MG63 (cell line): ENCODE measurements at regions not wholly inside any gene's neighbourhood (a gene's known extent, or its start where the extent isn't known, plus 50 kb on each side); places are given as distances from the start of the nearest gene placed in this dataset.

Experiments
- DNase-seq: peaks from one replicate; pipeline ENCODE4 v3.0.0-alpha.2; 2020
- H3K27me3 ChIP-seq: fragments of 250-450 bp; sonication (Bioruptor Pico); 2 replicates; pipeline ENCODE4 v1.5.1; 2020; ENCODE audit warnings: mild to moderate bottlenecking, moderate library complexity
- H3K36me3 ChIP-seq: fragments of 250-450 bp; sonication (Bioruptor Pico); 2 replicates; pipeline ENCODE4 v1.5.1; 2020; ENCODE audit warnings: mild to moderate bottlenecking, moderate library complexity
- H3K4me3 ChIP-seq: fragments of 250-450 bp; sonication (Bioruptor Pico); 2 replicates; pipeline ENCODE4 v1.5.1; 2020; ENCODE audit warnings: mild to moderate bottlenecking, moderate library complexity
- H3K9me3 ChIP-seq: fragments of 250-450 bp; sonication (Bioruptor Pico); 2 replicates; pipeline ENCODE4 v1.5.1; 2020; ENCODE audit warnings: mild to moderate bottlenecking, moderate library complexity

GRCh38 chr7:118298771-118299170 lies 74.3 kb downstream of the ANKRD7 start:
- H3K36me3 ChIP-seq = no peaks in the 10 kb centered on the region
- no peaks in the 10 kb centered on the region for H3K9me3 ChIP-seq
- no peak overlapping the region for H3K4me3 ChIP-seq
- DNase-seq = no peak
- H3K27me3 ChIP-seq = no peaks in the 10 kb centered on the region

- DNase-seq = no peak
- no peaks in the 10 kb centered on the region for H3K27me3 ChIP-seq
These were observed 75.7 kb downstream of the ANKRD7 start for GRCh38 chr7:118300177-118300576.

GRCh38 chr7:118304100-118304499 lies 79.6 kb downstream of the ANKRD7 start:
- Histone ChIP-seq H3K27me3 (no peaks in the 10 kb centered on the region), H3K9me3 (no peaks in the 10 kb centered on the region), H3K4me3 (no peak overlapping the region), H3K36me3 (no peaks in the 10 kb centered on the region)
- DNase-seq = no peak

More at GRCh38 chr7:118300177-118300576, 75.7 kb downstream of the ANKRD7 start:
- Histone ChIP-seq H3K9me3 (no peaks in the 10 kb centered on the region), H3K4me3 (no peak overlapping the region), H3K36me3 (no peaks in the 10 kb centered on the region)

GRCh38 chr7:118305671-118306070 lies 81.2 kb downstream of the ANKRD7 start:
- no peak overlapping the region for H3K4me3 ChIP-seq
- H3K27me3 ChIP-seq = no peaks in the 10 kb centered on the region
- H3K9me3 ChIP-seq = no peaks in the 10 kb centered on the region
- no peaks in the 10 kb centered on the region for H3K36me3 ChIP-seq
- DNase-seq = no peak

GRCh38 chr7:118306771-118307170 lies 82.3 kb downstream of the ANKRD7 start:
- DNase-seq = no peak
- Histone ChIP-seq H3K27me3 (no peaks in the 10 kb centered on the region), H3K9me3 (no peaks in the 10 kb centered on the region), H3K36me3 (no peaks in the 10 kb centered on the region), H3K4me3 (no peak overlapping the region)

GRCh38 chr7:118311121-118311836 lies 86.8 kb downstream of the ANKRD7 start:
- H3K9me3 ChIP-seq = no peaks in the 10 kb centered on the region
- no peak for DNase-seq
- H3K4me3 ChIP-seq = no peak overlapping the region
- no peaks in the 10 kb centered on the region for H3K36me3 ChIP-seq
- no peaks in the 10 kb centered on the region for H3K27me3 ChIP-seq

GRCh38 chr7:118312051-118312450 lies 87.5 kb downstream of the ANKRD7 start:
- DNase-seq = no peak

GRCh38 chr7:118312966-118313365 lies 88.5 kb downstream of the ANKRD7 start:
- H3K36me3 ChIP-seq = no peaks in the 10 kb centered on the region
- DNase-seq = no peak
- H3K4me3 ChIP-seq = no peak overlapping the region
- H3K27me3 ChIP-seq = no peaks in the 10 kb centered on the region
- H3K9me3 ChIP-seq = no peaks in the 10 kb centered on the region

More at GRCh38 chr7:118312051-118312450, 87.5 kb downstream of the ANKRD7 start:
- H3K36me3 ChIP-seq = no peaks in the 10 kb centered on the region
- H3K9me3 ChIP-seq = no peaks in the 10 kb centered on the region
- no peak overlapping the region for H3K4me3 ChIP-seq
- no peaks in the 10 kb centered on the region for H3K27me3 ChIP-seq

GRCh38 chr7:118324790-118325449 lies 100.4 kb downstream of the ANKRD7 start:
- no peak overlapping the region for H3K4me3 ChIP-seq
- H3K9me3 ChIP-seq = no peaks in the 10 kb centered on the region
- H3K27me3 ChIP-seq = no peaks in the 10 kb centered on the region
- H3K36me3 ChIP-seq = no peaks in the 10 kb centered on the region
- DNase-seq = peak; percentile 37

GRCh38 chr7:118325450-118325808 lies 100.9 kb downstream of the ANKRD7 start:
- DNase-seq = no peak
- Histone ChIP-seq H3K9me3 (no peaks in the 10 kb centered on the region), H3K36me3 (no peaks in the 10 kb centered on the region), H3K4me3 (no peak overlapping the region), H3K27me3 (no peaks in the 10 kb centered on the region)

GRCh38 chr7:118327174-118327573 lies 102.7 kb downstream of the ANKRD7 start:
- Histone ChIP-seq H3K9me3 (no peaks in the 10 kb centered on the region), H3K27me3 (no peaks in the 10 kb centered on the region), H3K4me3 (no peak overlapping the region), H3K36me3 (no peaks in the 10 kb centered on the region)
- DNase-seq = no peak

GRCh38 chr7:118328505-118329211 lies 104.2 kb downstream of the ANKRD7 start:
- no peaks in the 10 kb centered on the region for H3K9me3 ChIP-seq
- no peak overlapping the region for H3K4me3 ChIP-seq
- no peak for DNase-seq
- no peaks in the 10 kb centered on the region for H3K36me3 ChIP-seq
- H3K27me3 ChIP-seq = no peaks in the 10 kb centered on the region

GRCh38 chr7:118330388-118330787 lies 105.9 kb downstream of the ANKRD7 start:
- Histone ChIP-seq H3K27me3 (no peaks in the 10 kb centered on the region), H3K36me3 (no peaks in the 10 kb centered on the region)
- no peak for DNase-seq

GRCh38 chr7:118346748-118347147 lies 122.2 kb downstream of the ANKRD7 start:
- DNase-seq = no peak
- Histone ChIP-seq H3K36me3 (no peaks in the 10 kb centered on the region), H3K4me3 (no peak overlapping the region), H3K9me3 (no peaks in the 10 kb centered on the region), H3K27me3 (no peaks in the 10 kb centered on the region)

More at GRCh38 chr7:118330388-118330787, 105.9 kb downstream of the ANKRD7 start:
- Histone ChIP-seq H3K9me3 (no peaks in the 10 kb centered on the region), H3K4me3 (no peak overlapping the region)

- H3K27me3 ChIP-seq = no peaks in the 10 kb centered on the region
These were observed 125.1 kb downstream of the ANKRD7 start for GRCh38 chr7:118349604-118350003.

GRCh38 chr7:118350260-118350659 lies 125.8 kb downstream of the ANKRD7 start:
- H3K36me3 ChIP-seq = no peaks in the 10 kb centered on the region
- no peak for DNase-seq
- H3K9me3 ChIP-seq = no peaks in the 10 kb centered on the region
- H3K27me3 ChIP-seq = no peaks in the 10 kb centered on the region
- no peak overlapping the region for H3K4me3 ChIP-seq

More at GRCh38 chr7:118349604-118350003, 125.1 kb downstream of the ANKRD7 start:
- H3K9me3 ChIP-seq = no peaks in the 10 kb centered on the region
- no peaks in the 10 kb centered on the region for H3K36me3 ChIP-seq
- H3K4me3 ChIP-seq = no peak overlapping the region
- no peak for DNase-seq

GRCh38 chr7:118352867-118353453 lies 128.5 kb downstream of the ANKRD7 start:
- H3K27me3 ChIP-seq = no peaks in the 10 kb centered on the region
- no peaks in the 10 kb centered on the region for H3K9me3 ChIP-seq
- H3K36me3 ChIP-seq = no peaks in the 10 kb centered on the region
- no peak overlapping the region for H3K4me3 ChIP-seq
- DNase-seq = no peak
